SK-N-MC (cell line): ENCODE measurements at regions not wholly inside any gene's neighbourhood (a gene's known extent, or its start where the extent isn't known, plus 50 kb on each side); places are given as distances from the start of the nearest gene placed in this dataset.

Experiments used
- EZH2 ChIP-seq: fragments of 200-600 bp; sonication (generic); IDR thresholded peaks from one replicate; pipeline ENCODE4 v1.6.1; 2017; ENCODE audit warnings: antibody characterized with exemption
- FOXP2 ChIP-seq: optimal IDR thresholded peaks from 2 replicates; pipeline ENCODE3; 2011; ENCODE audit warnings: mild to moderate bottlenecking, moderate library complexity; ENCODE audit not compliant: insufficient read depth; ENCODE audit errors: extremely low read length, control extremely low read depth
- POLR2AphosphoS5 ChIP-seq: IDR thresholded peaks from 2 replicates; pipeline ENCODE4 v1.6.1; 2012; ENCODE audit warnings: mild to moderate bottlenecking, low read depth, low read length, borderline replicate concordance

- no peak for TF ChIP-seq POLR2AphosphoS5
- no peak for TF ChIP-seq EZH2
- TF ChIP-seq FOXP2, result no peak
These were observed 446.5 kb upstream of the NRP1 start for GRCh38 chr10:33780961-33781360.
